Small intestine (tissue), 7 donors: ENCODE measurements at regions not wholly inside any gene's neighbourhood (a gene's known extent, or its start where the extent isn't known, plus 50 kb on each side); places are given as distances from the start of the nearest gene placed in this dataset.
A peak's percentile ranks its signal among the peaks of the same experiment; 100 is the strongest.

Source experiments
- DNase-seq, 2 donors: peaks; one replicate each; pipeline versions ENCODE4 v3.0.0 to v3.0.0-alpha.2; 2013
- FAIRE-seq: peaks from 2 replicates; lab custom pipeline; 2012; peaks lifted over from hg19 to GRCh38; lab: Jason Lieb, UNC
- H3K27ac ChIP-seq, 3 donors: one replicate each; pipeline ENCODE4 v1.5.1; 2013; ENCODE audit warnings: low read length in 2 of 3, mild to moderate bottlenecking in 2 of 3, control low read depth in 1 of 3, inconsistent platforms in 1 of 3, low read depth in 1 of 3, moderate library complexity in 1 of 3
- H3K27me3 ChIP-seq, 3 donors: one replicate each; pipeline ENCODE4 v1.6.1; 2013; ENCODE audit warnings: low read length in 3 of 3, inconsistent platforms in 1 of 3; ENCODE audit not compliant: control insufficient read depth in 3 of 3, insufficient read depth in 3 of 3
- H3K36me3 ChIP-seq, 3 donors: one replicate each; pipeline ENCODE4 v1.6.1; 2013; ENCODE audit warnings: low read length in 3 of 3, inconsistent platforms in 1 of 3, low read depth in 1 of 3, mild to moderate bottlenecking in 1 of 3, moderate library complexity in 1 of 3; ENCODE audit not compliant: control insufficient read depth in 3 of 3, insufficient read depth in 2 of 3
- H3K4me1 ChIP-seq, 3 donors: one replicate each; pipeline ENCODE4 v1.6.1; 2013; ENCODE audit warnings: low read length in 2 of 3, inconsistent platforms in 1 of 3, low read depth in 1 of 3, mild to moderate bottlenecking in 1 of 3, moderate library complexity in 1 of 3; ENCODE audit not compliant: control insufficient read depth in 3 of 3, insufficient read depth in 2 of 3
- H3K4me3 ChIP-seq, 3 donors: one replicate each; pipeline ENCODE4 v1.5.1; 2013; ENCODE audit warnings: low read length in 3 of 3, control low read depth in 1 of 3, inconsistent platforms in 1 of 3, low read depth in 1 of 3, mild to moderate bottlenecking in 1 of 3, moderate library complexity in 1 of 3
- H3K9me3 ChIP-seq, 2 donors: one replicate each; pipeline ENCODE4 v1.6.1; 2013; ENCODE audit warnings: low read depth in 1 of 2, low read length in 1 of 2; ENCODE audit not compliant: control insufficient read depth in 2 of 2, insufficient read depth in 1 of 2
- WGBS, 3 donors: extraction: QIAGEN DNeasy Blood & Tissue Kit; methylation state at CpG; one replicate each; pipeline ENCODE4 v1.1.7; 2013; 5-methylcytosine and 5-hydroxymethylcytosine counted together
- donor health status: healthy with polysubstance abuse.
- donor health status: control.
- donor health status: control.
- donor health status: Bipolar disorder and iron deficiency.
- donor health status: healthy.

GRCh38 chr18:60145776-60146175 lies 226.8 kb downstream of the MC4R start:
- no peaks in the 10 kb centered on the region for H3K36me3 ChIP-seq
- FAIRE-seq (no peak), DNase-seq (no peak)
- H3K4me3 ChIP-seq = no peak overlapping the region
- H3K27ac ChIP-seq = no peak overlapping the region
- 75 to 83% (median 83%) methylated on average over 2 of the region's 2 CpGs for WGBS, 3 donors
- H3K4me1 ChIP-seq = no peaks in the 10 kb centered on the region
- H3K9me3 ChIP-seq = no peaks in the 10 kb centered on the region
- no peaks in the 10 kb centered on the region for H3K27me3 ChIP-seq

GRCh38 chr18:60134806-60135205 lies 235.0 kb downstream of the PMAIP1 start:
- no peaks in the 10 kb centered on the region for H3K4me1 ChIP-seq
- H3K27ac ChIP-seq = no peak overlapping the region
- no peak for DNase-seq
- no peak for FAIRE-seq
- no peaks in the 10 kb centered on the region for H3K27me3 ChIP-seq
- H3K4me3 ChIP-seq = no peak overlapping the region
- peaks cover 0 to 7% of the 10 kb centered on the region in 2 donors for H3K9me3 ChIP-seq
- no peaks in the 10 kb centered on the region for H3K36me3 ChIP-seq
- 77 to 91% (median 81%) methylated on average over 1 of the region's 1 CpG for WGBS, 3 donors

GRCh38 chr18:60130284-60130683 lies 230.5 kb downstream of the PMAIP1 start:
- no peak overlapping the region for H3K27ac ChIP-seq
- no peak overlapping the region for H3K4me3 ChIP-seq
- no peaks in the 10 kb centered on the region for H3K36me3 ChIP-seq
- DNase-seq (peak in 1 of 2 donors; percentile 6), FAIRE-seq (no peak)
- no peaks in the 10 kb centered on the region for H3K27me3 ChIP-seq
- no peaks in the 10 kb centered on the region for H3K4me1 ChIP-seq
- peaks cover 0 to 5% of the 10 kb centered on the region in 2 donors for H3K9me3 ChIP-seq

DNA sequence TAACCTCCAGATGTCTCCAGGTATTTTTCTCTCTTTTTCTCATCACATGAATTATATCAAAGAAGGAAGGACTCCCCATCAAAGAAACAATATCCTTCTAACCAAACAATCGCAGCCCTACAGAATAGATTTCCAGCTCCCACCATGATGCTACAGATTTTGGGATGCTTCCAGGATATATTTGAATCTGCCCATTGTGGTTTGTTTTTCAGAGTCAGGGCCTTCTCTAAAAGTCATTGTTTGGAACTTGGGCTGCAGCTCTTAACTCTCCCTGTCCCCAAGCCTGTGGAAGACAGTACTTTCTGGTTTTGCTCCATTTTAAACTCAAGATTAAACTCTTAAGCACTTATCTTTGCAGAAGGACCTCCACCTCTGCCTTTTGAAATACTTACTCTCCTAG lies 223.2 kb downstream of the PMAIP1 start:
- FAIRE-seq = no peak
- 89 to 96% (median 95%) methylated on average over 1 of the region's 1 CpG for whole genome bisulfite sequencing, 3 donors
- Histone ChIP-seq H3K9me3 (peaks cover 0 to 5% of the 10 kb centered on the region in 2 donors), H3K4me1 (peaks cover 0 to 9% (median 0%) of the 10 kb centered on the region in 3 donors), H3K36me3 (no peaks in the 10 kb centered on the region), H3K27me3 (no peaks in the 10 kb centered on the region), H3K4me3 (no peak overlapping the region), H3K27ac (no peak overlapping the region)
- DNase-seq = no peak

DNA sequence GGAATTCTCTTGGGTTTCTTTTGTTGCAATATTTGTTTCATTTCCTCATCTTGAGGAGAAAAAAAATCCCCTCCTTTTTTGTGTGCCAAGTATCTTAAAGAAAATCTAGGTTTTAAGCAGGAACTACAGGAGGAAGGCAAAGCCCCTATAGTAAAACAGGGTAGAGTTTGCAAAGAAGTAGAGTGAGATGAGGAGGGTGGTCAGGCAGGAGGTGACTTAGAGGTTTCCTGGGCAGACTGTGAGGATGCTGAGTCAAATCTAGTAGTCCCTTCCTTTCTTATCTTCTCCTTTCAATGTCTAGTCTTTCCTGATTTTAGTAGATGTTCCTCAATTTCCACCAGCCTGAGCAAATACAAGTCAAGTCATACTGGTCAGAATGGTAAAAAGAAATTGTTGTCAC lies 222.5 kb downstream of the PMAIP1 start:
- DNase-seq (no peak), FAIRE-seq (no peak)
- Histone ChIP-seq H3K9me3 (peaks cover 0 to 2% of the 10 kb centered on the region in 2 donors), H3K36me3 (no peaks in the 10 kb centered on the region), H3K27ac (no peak overlapping the region), H3K27me3 (no peaks in the 10 kb centered on the region), H3K4me3 (no peak overlapping the region), H3K4me1 (peaks cover 0 to 9% (median 0%) of the 10 kb centered on the region in 3 donors)

GRCh38 chr18:60120231-60120750 lies 220.5 kb downstream of the PMAIP1 start:
- FAIRE-seq (no peak), DNase-seq (peak; percentile 89)
- 18 to 60% (median 30%) methylated on average over 5 of the region's 5 CpGs for WGBS, 3 donors
- H3K9me3 ChIP-seq = no peaks in the 10 kb centered on the region
- H3K27ac ChIP-seq = peak overlapping the region in 2 of 3 donors; percentile 48 to 57
- peaks cover 0 to 9% (median 0%) of the 10 kb centered on the region in 3 donors for H3K4me1 ChIP-seq
- H3K36me3 ChIP-seq = no peaks in the 10 kb centered on the region
- H3K4me3 ChIP-seq = no peak overlapping the region
- no peaks in the 10 kb centered on the region for H3K27me3 ChIP-seq

- Histone ChIP-seq H3K27ac (no peak overlapping the region), H3K4me3 (no peak overlapping the region)
- 11 to 50% (median 30%) methylated on average over 6 of the region's 6 CpGs for WGBS, 3 donors
Measured at GRCh38 chr18:60117321-60117720, 217.5 kb downstream of the PMAIP1 start.

DNA sequence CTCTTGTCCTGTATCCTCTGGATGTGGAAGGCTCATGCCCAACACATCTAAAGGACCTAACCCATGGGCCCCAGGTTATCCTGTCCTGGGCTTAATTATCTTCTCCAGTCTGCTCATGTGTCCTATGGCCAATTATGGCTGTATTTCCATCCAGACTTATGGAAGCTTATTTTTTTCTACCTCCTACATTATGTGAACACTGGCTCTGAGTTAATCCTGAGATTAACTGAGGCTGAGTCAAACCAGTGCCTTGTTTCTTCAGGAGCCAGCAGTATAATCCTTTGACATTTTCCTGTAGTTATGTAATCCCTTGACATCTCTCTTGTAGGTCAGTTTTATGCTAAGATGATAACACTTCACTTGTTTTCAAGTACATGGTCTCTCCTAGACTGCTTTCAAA lies 213.6 kb downstream of the PMAIP1 start:
- Histone ChIP-seq H3K27ac (no peak overlapping the region), H3K4me1 (no peaks in the 10 kb centered on the region), H3K27me3 (no peaks in the 10 kb centered on the region), H3K9me3 (no peaks in the 10 kb centered on the region), H3K4me3 (no peak overlapping the region), H3K36me3 (no peaks in the 10 kb centered on the region)
- FAIRE-seq (no peak), DNase-seq (no peak)

More at GRCh38 chr18:60117321-60117720, 217.5 kb downstream of the PMAIP1 start:
- FAIRE-seq = no peak
- DNase-seq = peak; percentile 11 to 32
- H3K9me3 ChIP-seq = no peaks in the 10 kb centered on the region
- H3K36me3 ChIP-seq = no peaks in the 10 kb centered on the region
- peaks cover 0 to 9% (median 0%) of the 10 kb centered on the region in 3 donors for H3K4me1 ChIP-seq
- no peaks in the 10 kb centered on the region for H3K27me3 ChIP-seq

DNA sequence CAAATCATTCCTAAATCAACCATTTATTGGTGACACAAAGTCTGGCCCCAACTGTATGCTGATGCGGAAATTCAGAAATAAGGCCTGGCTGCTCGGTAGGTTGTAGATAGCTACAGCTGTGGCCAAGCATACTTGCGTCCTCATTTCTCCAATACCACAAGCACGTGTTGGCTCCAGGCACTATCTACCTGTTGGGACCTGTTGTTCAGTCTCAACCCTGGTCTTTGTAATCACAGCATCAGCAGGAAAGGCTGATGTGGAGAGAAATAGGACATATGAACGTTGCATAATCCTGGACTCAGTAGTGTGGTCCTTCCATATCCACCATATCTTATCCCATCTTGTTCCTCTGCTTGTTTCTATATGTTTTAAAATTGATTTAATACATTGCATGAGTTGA lies 212.6 kb downstream of the PMAIP1 start:
- no peak for FAIRE-seq
- no peak overlapping the region for H3K4me3 ChIP-seq
- H3K4me1 ChIP-seq = no peaks in the 10 kb centered on the region
- 93% methylated on average over 5 of the region's 5 CpGs for WGBS, 3 donors
- DNase-seq = no peak
- H3K36me3 ChIP-seq = no peaks in the 10 kb centered on the region
- peaks cover 0 to 3% of the 10 kb centered on the region in 2 donors for H3K9me3 ChIP-seq
- no peak overlapping the region for H3K27ac ChIP-seq
- no peaks in the 10 kb centered on the region for H3K27me3 ChIP-seq
